ENCODE measurements at regions not wholly inside any gene's neighbourhood (a gene's known extent, or its start where the extent isn't known, plus 50 kb on each side); places are given as distances from the start of the nearest gene placed in this dataset.

- no peak for DNase-seq
Measured at GRCh38 chr21:16943231-16943630, 569.6 kb upstream of the CXADR start.

GRCh38 chr21:16945580-16945979 is 567.3 kb upstream of the CXADR start:
- DNase-seq = no peak

GRCh38 chr21:16956824-16957223 is 556.0 kb upstream of the CXADR start:
- DNase-seq = no peak

- DNase-seq = no peak
Measured at GRCh38 chr21:16965424-16965823, 547.4 kb upstream of the CXADR start.

- no peak for DNase-seq
Measured at GRCh38 chr21:16968436-16968835, 544.4 kb upstream of the CXADR start.

GRCh38 chr21:16969636-16970035 is 543.2 kb upstream of the CXADR start:
- DNase-seq = no peak

- DNase-seq = no peak
Measured at GRCh38 chr21:16974060-16974459, 538.8 kb upstream of the CXADR start.

- DNase-seq = no peak
Measured at GRCh38 chr21:16976193-16976592, 536.6 kb upstream of the CXADR start.

- no peak for DNase-seq
Measured at GRCh38 chr21:16978309-16978895, 534.4 kb upstream of the CXADR start.

GRCh38 chr21:16979574-16979973 is 533.3 kb upstream of the CXADR start:
- no peak for DNase-seq

GRCh38 chr21:16983420-16983819 is 529.4 kb upstream of the CXADR start:
- no peak for DNase-seq

GRCh38 chr21:16992448-16992847 is 520.4 kb upstream of the CXADR start:
- no peak for DNase-seq

- no peak for DNase-seq
Measured at GRCh38 chr21:16993416-16994038, 519.3 kb upstream of the CXADR start.

GRCh38 chr21:17002594-17003257 is 510.1 kb upstream of the CXADR start:
- no peak for DNase-seq

- no peak for DNase-seq
Measured at GRCh38 chr21:17003258-17003615, 509.6 kb upstream of the CXADR start.

- DNase-seq = peak; percentile 36
Measured at GRCh38 chr21:17003763-17004373, 509.0 kb upstream of the CXADR start.

- DNase-seq = no peak
Measured at GRCh38 chr21:17032141-17032655, 480.6 kb upstream of the CXADR start.

GRCh38 chr21:17044696-17045095 is 468.1 kb upstream of the CXADR start:
- DNase-seq = no peak

- DNase-seq = no peak
Measured at GRCh38 chr21:17045214-17045853, 467.5 kb upstream of the CXADR start.

GRCh38 chr21:17048974-17049373 is 463.9 kb upstream of the CXADR start:
- DNase-seq = no peak

GRCh38 chr21:17050156-17050555 is 462.7 kb upstream of the CXADR start:
- no peak for DNase-seq

GRCh38 chr21:17050646-17051045 is 462.2 kb upstream of the CXADR start:
- no peak for DNase-seq

- no peak for DNase-seq
Measured at GRCh38 chr21:17051054-17051453, 461.8 kb upstream of the CXADR start.

All from skin of body (tissue), 1 donor.